Osteoblast (primary cell): ENCODE measurements at regions not wholly inside any gene's neighbourhood (a gene's known extent, or its start where the extent isn't known, plus 50 kb on each side); places are given as distances from the start of the nearest gene placed in this dataset.
"Not testable (repeated sequence)": the region's sequence is repeated elsewhere in the genome, so short reads cannot be mapped to it uniquely, and the experiment has no call there.

Experiments used
- DNase-seq: peaks from one replicate; pipeline ENCODE4 v3.0.0; 2011; ENCODE audit warnings: low spot score, mixed read lengths; ENCODE audit not compliant: insufficient read length; ENCODE audit errors: missing footprints
- H2AFZ ChIP-seq: 2 replicates; pipeline ENCODE4 v1.6.0; 2011; ENCODE audit warnings: mild to moderate bottlenecking, low read length
- H3K27ac ChIP-seq: 2 replicates; pipeline ENCODE4 v1.5.1; 2011; ENCODE audit warnings: mild to moderate bottlenecking, low read depth, low read length, moderate library complexity
- H3K27me3 ChIP-seq: 2 replicates; pipeline ENCODE4 v1.6.0; 2012; ENCODE audit warnings: mild to moderate bottlenecking, control low read depth, inconsistent platforms, low read length, moderate library complexity; ENCODE audit not compliant: insufficient read depth
- H3K36me3 ChIP-seq: 2 replicates; pipeline ENCODE4 v1.5.1; 2011; ENCODE audit warnings: mild to moderate bottlenecking, low read length, control low read depth, moderate library complexity; ENCODE audit not compliant: insufficient read depth
- H3K4me1 ChIP-seq: 2 replicates; pipeline ENCODE4 v1.5.1; 2011; ENCODE audit warnings: mild to moderate bottlenecking, low read length, control low read depth, moderate library complexity; ENCODE audit not compliant: insufficient read depth
- H3K4me2 ChIP-seq: 2 replicates; pipeline ENCODE4 v1.6.0; 2011; ENCODE audit warnings: mild to moderate bottlenecking, low read length; ENCODE audit not compliant: insufficient read depth
- H3K4me3 ChIP-seq: fragments of 200-600 bp; sonication (generic); 3 replicates; pipeline ENCODE4 v1.5.1; 2012; ENCODE audit warnings: mild to moderate bottlenecking, low read length, inconsistent platforms; ENCODE audit not compliant: insufficient read depth
- H3K79me2 ChIP-seq: 2 replicates; pipeline ENCODE4 v1.6.0; 2012; ENCODE audit warnings: mild to moderate bottlenecking, low read length, control low read depth, inconsistent platforms; ENCODE audit not compliant: insufficient read depth
- H3K9me3 ChIP-seq: 2 replicates; pipeline ENCODE4 v1.5.1; 2011; ENCODE audit warnings: low read depth, low read length, control low read depth
- H4K20me1 ChIP-seq: 2 replicates; pipeline ENCODE4 v1.6.0; 2012; ENCODE audit warnings: mild to moderate bottlenecking, low read length, control low read depth; ENCODE audit not compliant: insufficient read depth
- CTCF ChIP-seq: IDR thresholded peaks from 2 replicates; pipeline ENCODE4 v1.5.1; 2011; ENCODE audit warnings: mild to moderate bottlenecking, low read depth, low read length, moderate library complexity; ENCODE audit errors: extremely low read depth

GRCh38 chr13:100951016-100951415 lies 276.4 kb upstream of the TMTC4 start:
- Histone ChIP-seq H3K4me3 (no peak overlapping the region), H4K20me1 (no peaks in the 10 kb centered on the region)
- no peak for TF ChIP-seq CTCF

GRCh38 chr13:100948937-100949336 lies 274.3 kb upstream of the TMTC4 start:
- not testable (repeated sequence) for H3K9me3 ChIP-seq, H3K79me2 ChIP-seq, H3K4me2 ChIP-seq, H3K36me3 ChIP-seq, H3K4me3 ChIP-seq, H3K27ac ChIP-seq, H2AFZ ChIP-seq, H4K20me1 ChIP-seq, H3K27me3 ChIP-seq, DNase-seq, H3K4me1 ChIP-seq

More at GRCh38 chr13:100951016-100951415, 276.4 kb upstream of the TMTC4 start:
- H3K27ac ChIP-seq = no peak overlapping the region
- H3K79me2 ChIP-seq = no peaks in the 10 kb centered on the region
- H3K4me1 ChIP-seq = no peaks in the 10 kb centered on the region
- no peak for DNase-seq
- no peaks in the 10 kb centered on the region for H3K27me3 ChIP-seq
- no peaks in the 10 kb centered on the region for H3K36me3 ChIP-seq
- H2AFZ ChIP-seq = no peak overlapping the region
- no peak overlapping the region for H3K4me2 ChIP-seq
- no peaks in the 10 kb centered on the region for H3K9me3 ChIP-seq

- no peak overlapping the region for H3K27ac ChIP-seq
Measured at GRCh38 chr13:100946588-100946987, 272.0 kb upstream of the TMTC4 start.

GRCh38 chr13:100944791-100945345 lies 270.3 kb upstream of the TMTC4 start:
- no peaks in the 10 kb centered on the region for H3K79me2 ChIP-seq
- H3K27ac ChIP-seq = no peak overlapping the region
- peaks cover 2% of the 10 kb centered on the region for H3K27me3 ChIP-seq
- TF ChIP-seq CTCF = no peak
- no peaks in the 10 kb centered on the region for H3K9me3 ChIP-seq
- H3K4me3 ChIP-seq = no peak overlapping the region
- H4K20me1 ChIP-seq = no peaks in the 10 kb centered on the region
- no peaks in the 10 kb centered on the region for H3K4me1 ChIP-seq
- no peaks in the 10 kb centered on the region for H3K36me3 ChIP-seq
- H3K4me2 ChIP-seq = no peak overlapping the region
- DNase-seq = no peak
- H2AFZ ChIP-seq = no peak overlapping the region

More at GRCh38 chr13:100946588-100946987, 272.0 kb upstream of the TMTC4 start:
- Histone ChIP-seq H3K79me2 (no peaks in the 10 kb centered on the region), H4K20me1 (no peaks in the 10 kb centered on the region), H3K27me3 (no peaks in the 10 kb centered on the region), H2AFZ (peak overlapping the region; percentile 44), H3K4me2 (no peak overlapping the region), H3K36me3 (no peaks in the 10 kb centered on the region), H3K4me1 (no peaks in the 10 kb centered on the region), H3K4me3 (no peak overlapping the region), H3K9me3 (no peaks in the 10 kb centered on the region)
- TF ChIP-seq CTCF = no peak
- DNase-seq = peak; percentile 65
